ENCODE measurements at regions not wholly inside any gene's neighbourhood (a gene's known extent, or its start where the extent isn't known, plus 50 kb on each side); places are given as distances from the start of the nearest gene placed in this dataset.

DNA sequence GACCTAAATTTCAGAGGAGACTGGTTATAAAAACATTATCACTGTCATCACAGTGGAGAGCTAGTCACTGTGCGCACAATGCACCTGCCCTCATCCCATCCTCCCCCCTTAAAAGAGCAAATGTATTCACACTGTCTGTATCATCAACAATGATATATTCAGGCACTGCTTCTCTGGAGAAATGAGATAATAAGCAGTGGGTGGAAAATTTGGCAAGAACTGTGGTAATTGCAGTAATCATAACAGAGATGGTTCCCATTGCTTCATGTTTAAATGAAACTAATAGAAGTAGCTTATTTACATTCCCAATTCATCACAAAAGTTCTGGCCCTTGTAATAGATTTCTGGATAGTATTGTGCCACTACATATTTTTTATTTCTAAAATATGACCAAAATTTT lies 867.4 kb upstream of the ADGRL2 start:
- no peak overlapping the region for H3K4me3 ChIP-seq (ENCODE audit: low read depth, low read length)
- no peak for TF ChIP-seq CTCF (IDR thresholded peaks at IDR 0.05; ENCODE audit: borderline replicate concordance, insufficient read depth, low read depth, low read length)

- no peak overlapping the region for H3K4me3 ChIP-seq (ENCODE audit: low read depth, low read length)
- no peak for TF ChIP-seq CTCF (IDR thresholded peaks at IDR 0.05; ENCODE audit: borderline replicate concordance, insufficient read depth, low read depth, low read length)
Observed at GRCh38 chr1:80931178-80931577, 869.6 kb upstream of the ADGRL2 start.

- H3K4me3 ChIP-seq (ENCODE audit: low read depth, low read length) = no peak overlapping the region
- TF ChIP-seq CTCF (IDR thresholded peaks at IDR 0.05; ENCODE audit: borderline replicate concordance, insufficient read depth, low read depth, low read length) = no peak
Observed at GRCh38 chr1:80929868-80930508, 870.7 kb upstream of the ADGRL2 start.

- no peak for TF ChIP-seq CTCF (IDR thresholded peaks at IDR 0.05; ENCODE audit: borderline replicate concordance, insufficient read depth, low read depth, low read length)
- no peak overlapping the region for H3K4me3 ChIP-seq (ENCODE audit: low read depth, low read length)
Observed at GRCh38 chr1:80926531-80926930, 874.2 kb upstream of the ADGRL2 start.

DNA sequence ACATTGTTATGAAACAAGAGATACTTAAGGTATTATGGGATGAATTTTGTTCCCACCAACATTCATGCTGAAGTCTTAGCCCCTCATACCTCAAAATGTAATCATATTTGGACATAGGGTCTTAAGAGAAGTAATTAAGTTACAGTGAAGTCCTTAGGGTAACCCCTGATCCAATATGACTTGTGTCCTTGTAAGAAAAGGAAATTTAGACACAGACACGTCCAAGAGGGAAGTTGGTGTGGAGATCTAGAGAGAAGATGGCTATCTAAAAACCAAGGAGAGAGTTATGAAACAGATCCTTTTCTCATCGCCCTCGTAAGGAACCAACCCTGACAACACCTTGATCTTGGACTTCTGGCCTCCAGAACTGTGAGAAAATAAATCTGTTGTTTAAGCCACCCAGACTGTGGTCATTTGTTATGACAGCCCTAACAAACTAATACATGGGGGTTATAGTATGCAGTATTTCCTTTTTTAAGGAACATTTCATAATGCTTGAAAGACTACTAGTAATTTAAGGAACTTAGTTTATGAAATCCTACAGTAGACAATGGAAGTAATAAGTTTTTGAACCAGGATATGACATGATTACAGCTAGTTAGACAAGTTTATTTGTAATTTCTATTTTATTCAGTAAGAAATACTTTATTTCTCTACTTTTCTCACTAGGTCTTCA lies 875.5 kb upstream of the ADGRL2 start:
- no peak for TF ChIP-seq CTCF (IDR thresholded peaks at IDR 0.05; ENCODE audit: borderline replicate concordance, insufficient read depth, low read depth, low read length)
- no peak overlapping the region for H3K4me3 ChIP-seq (ENCODE audit: low read depth, low read length)

GRCh38 chr1:80924290-80924689 lies 876.4 kb upstream of the ADGRL2 start:
- no peak for TF ChIP-seq CTCF (IDR thresholded peaks at IDR 0.05; ENCODE audit: borderline replicate concordance, insufficient read depth, low read depth, low read length)
- H3K4me3 ChIP-seq (ENCODE audit: low read depth, low read length) = no peak overlapping the region

DNA sequence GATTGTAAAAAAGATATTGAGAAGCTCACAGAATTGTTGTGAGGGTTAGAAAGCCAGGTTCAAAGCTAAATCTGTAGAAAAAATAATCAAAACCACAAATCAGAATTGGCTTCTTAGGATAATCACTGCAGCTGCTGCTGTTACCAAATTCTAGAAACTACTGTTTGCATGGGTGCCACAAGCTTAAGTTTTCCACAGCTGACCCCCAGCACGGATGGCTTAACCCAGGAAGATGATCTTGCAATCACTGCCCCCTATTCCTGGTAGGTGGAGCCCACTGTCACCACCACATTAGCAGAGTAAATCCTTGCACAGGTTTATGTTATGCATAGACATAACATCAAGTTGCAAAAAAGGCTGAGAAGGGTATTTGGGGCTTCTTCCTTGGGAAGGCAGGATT lies 877.8 kb upstream of the ADGRL2 start:
- TF ChIP-seq CTCF (IDR thresholded peaks at IDR 0.05; ENCODE audit: borderline replicate concordance, insufficient read depth, low read depth, low read length) = no peak
- H3K4me3 ChIP-seq (ENCODE audit: low read depth, low read length) = no peak overlapping the region

Data from GM12875 (cell line).